ENCODE measurements at regions not wholly inside any gene's neighbourhood (a gene's known extent, or its start where the extent isn't known, plus 50 kb on each side); places are given as distances from the start of the nearest gene placed in this dataset.
"Not testable (repeated sequence)": the region's sequence is repeated elsewhere in the genome, so short reads cannot be mapped to it uniquely, and the experiment has no call there.

- ATAC-seq, result not testable (repeated sequence)
Observed at GRCh38 chr4:102210806-102211205, 134.5 kb downstream of the SLC39A8 start.

GRCh38 chr4:102204634-102205033 is 140.6 kb downstream of the SLC39A8 start:
- not testable (repeated sequence) for ATAC-seq

- ATAC-seq, result peak; percentile 59
Observed at GRCh38 chr4:102196221-102196620, 149.1 kb downstream of the SLC39A8 start.

GRCh38 chr4:102193145-102193544 is 152.1 kb downstream of the SLC39A8 start:
- ATAC-seq, result no peak

GRCh38 chr4:102180046-102180445 is 165.2 kb downstream of the SLC39A8 start:
- no peak for ATAC-seq

GRCh38 chr4:102174719-102175189 is 170.5 kb downstream of the SLC39A8 start:
- ATAC-seq, result no peak

GRCh38 chr4:102172341-102172740 is 172.9 kb downstream of the SLC39A8 start:
- no peak for ATAC-seq

- no peak for ATAC-seq
Observed at GRCh38 chr4:102170910-102171309, 174.4 kb downstream of the SLC39A8 start.

GRCh38 chr4:102169345-102169744 is 175.9 kb downstream of the SLC39A8 start:
- no peak for ATAC-seq

GRCh38 chr4:102168580-102168979 is 176.7 kb downstream of the SLC39A8 start:
- ATAC-seq, result no peak

GRCh38 chr4:102165584-102165983 is 179.7 kb downstream of the SLC39A8 start:
- ATAC-seq, result no peak

- ATAC-seq, result no peak
Observed at GRCh38 chr4:102163404-102164140, 181.7 kb downstream of the SLC39A8 start.

GRCh38 chr4:102157984-102158383 is 187.3 kb downstream of the SLC39A8 start:
- ATAC-seq, result no peak

GRCh38 chr4:102153391-102153790 is 191.9 kb downstream of the SLC39A8 start:
- no peak for ATAC-seq

- ATAC-seq, result no peak
Observed at GRCh38 chr4:102151696-102152095, 193.6 kb downstream of the SLC39A8 start.

- no peak for ATAC-seq
Observed at GRCh38 chr4:102143433-102143832, 201.8 kb downstream of the SLC39A8 start.

GRCh38 chr4:102141842-102142241 is 203.4 kb downstream of the SLC39A8 start:
- no peak for ATAC-seq

- ATAC-seq, result peak; percentile 87
Observed at GRCh38 chr4:102139932-102140331, 205.3 kb downstream of the SLC39A8 start.

GRCh38 chr4:102139132-102139573 is 206.1 kb downstream of the SLC39A8 start:
- peak; percentile 62 for ATAC-seq

GRCh38 chr4:102137217-102137616 is 208.1 kb downstream of the SLC39A8 start:
- ATAC-seq, result no peak

GRCh38 chr4:102129810-102130209 is 215.5 kb downstream of the SLC39A8 start:
- no peak for ATAC-seq

Data from esophagus mucosa (tissue), 1 donor.